Caco-2 (cell line): ENCODE measurements at regions not wholly inside any gene's neighbourhood (a gene's known extent, or its start where the extent isn't known, plus 50 kb on each side); places are given as distances from the start of the nearest gene placed in this dataset.

Experiments
- BruUV-seq: library from RNA; stranded (reverse); fragments of 400-500 nt; replicated peaks from 2 replicates; lab custom pipeline; 2021; lab: Mats Ljungman, UMichigan
- CTCF ChIA-PET: fragments of 300-600 bp; sonication (Branson Sonifier 250); formaldehyde crosslinking; loops from one replicate; lab custom pipeline; 2022; ENCODE audit warnings: antibody characterized with exemption; lab: Charles Lee
- POLR2A ChIA-PET: fragments of 300-600 bp; sonication (Branson Sonifier 250); formaldehyde crosslinking; loops from one replicate; lab custom pipeline; 2022; ENCODE audit warnings: antibody characterized with exemption; lab: Charles Lee
- DNase-seq, 2 experiments: peaks; one replicate each; pipeline versions ENCODE4 v3.0.0 to v3.0.0-alpha.2; 2020 to 2022
- H3K27me3 ChIP-seq: replicated peaks from 2 replicates; pipeline ENCODE4 v1.6.0; 2011; ENCODE audit warnings: low read length; ENCODE audit not compliant: control insufficient read depth, insufficient read depth
- H3K36me3 ChIP-seq: 2 replicates; pipeline ENCODE4 v1.5.1; 2011; ENCODE audit warnings: low read length; ENCODE audit not compliant: control insufficient read depth, insufficient read depth
- H3K4me1 ChIP-seq: fragments of 250-450 bp; sonication (Bioruptor Pico); 2 replicates; pipeline ENCODE4 v1.5.1; 2020; ENCODE audit warnings: mild to moderate bottlenecking
- H3K4me3 ChIP-seq: 2 replicates; pipeline ENCODE4 v1.5.1; 2011; ENCODE audit warnings: low read depth, mild to moderate bottlenecking, control low read depth, low read length
- H3K9me3 ChIP-seq: fragments of 250-450 bp; sonication (Bioruptor Pico); 2 replicates; pipeline ENCODE4 v1.5.1; 2020; ENCODE audit warnings: mild to moderate bottlenecking, moderate library complexity
- H3K27ac Mint-ChIP-seq: one replicate; pipeline ENCODE4 v1.8.0; 2022; ENCODE audit warnings: mixed read lengths; ENCODE audit not compliant: unreplicated experiment
- H3K27me3 Mint-ChIP-seq: one replicate; pipeline ENCODE4 v1.8.0; 2022; ENCODE audit warnings: mixed read lengths; ENCODE audit not compliant: insufficient read depth, unreplicated experiment
- H3K36me3 Mint-ChIP-seq: one replicate; pipeline ENCODE4 v1.8.0; 2022; ENCODE audit warnings: mild to moderate bottlenecking, mixed read lengths; ENCODE audit not compliant: insufficient read depth, unreplicated experiment
- H3K4me1 Mint-ChIP-seq: one replicate; pipeline ENCODE4 v1.8.0; 2022; ENCODE audit warnings: low read depth, mixed read lengths; ENCODE audit not compliant: unreplicated experiment
- H3K4me3 Mint-ChIP-seq: one replicate; pipeline ENCODE4 v1.8.0; 2022; ENCODE audit warnings: mild to moderate bottlenecking, moderate library complexity, mixed read lengths; ENCODE audit not compliant: unreplicated experiment
- H3K9me3 Mint-ChIP-seq: one replicate; pipeline ENCODE4 v1.8.0; 2022; ENCODE audit warnings: mixed read lengths; ENCODE audit not compliant: unreplicated experiment
- intact Hi-C: fragments of 100-400 bp; cut with micrococcal nuclease; formaldehyde crosslinking; loops from one replicate; pipeline ENCODE4 v1.10.0; 2022; ENCODE audit not compliant: unreplicated experiment
- TF ChIP-seq, protein P1 (sequence below), 2 experiments: fragments of 200-600 bp in 1 of 2; IDR thresholded peaks; 1 replicate in 1 of 2; 2 replicates in 1 of 2; pipeline versions ENCODE4 v1.5.1 to v1.8.0; 2011 to 2022; ENCODE audit warnings: antibody characterized with exemption in 1 of 2, control low read depth in 1 of 2, inconsistent platforms in 1 of 2, low read depth in 1 of 2, low read length in 1 of 2, mild to moderate bottlenecking in 1 of 2, moderate library complexity in 1 of 2; ENCODE audit not compliant: insufficient read depth in 1 of 2, severe bottlenecking in 1 of 2, unreplicated experiment in 1 of 2

DNA sequence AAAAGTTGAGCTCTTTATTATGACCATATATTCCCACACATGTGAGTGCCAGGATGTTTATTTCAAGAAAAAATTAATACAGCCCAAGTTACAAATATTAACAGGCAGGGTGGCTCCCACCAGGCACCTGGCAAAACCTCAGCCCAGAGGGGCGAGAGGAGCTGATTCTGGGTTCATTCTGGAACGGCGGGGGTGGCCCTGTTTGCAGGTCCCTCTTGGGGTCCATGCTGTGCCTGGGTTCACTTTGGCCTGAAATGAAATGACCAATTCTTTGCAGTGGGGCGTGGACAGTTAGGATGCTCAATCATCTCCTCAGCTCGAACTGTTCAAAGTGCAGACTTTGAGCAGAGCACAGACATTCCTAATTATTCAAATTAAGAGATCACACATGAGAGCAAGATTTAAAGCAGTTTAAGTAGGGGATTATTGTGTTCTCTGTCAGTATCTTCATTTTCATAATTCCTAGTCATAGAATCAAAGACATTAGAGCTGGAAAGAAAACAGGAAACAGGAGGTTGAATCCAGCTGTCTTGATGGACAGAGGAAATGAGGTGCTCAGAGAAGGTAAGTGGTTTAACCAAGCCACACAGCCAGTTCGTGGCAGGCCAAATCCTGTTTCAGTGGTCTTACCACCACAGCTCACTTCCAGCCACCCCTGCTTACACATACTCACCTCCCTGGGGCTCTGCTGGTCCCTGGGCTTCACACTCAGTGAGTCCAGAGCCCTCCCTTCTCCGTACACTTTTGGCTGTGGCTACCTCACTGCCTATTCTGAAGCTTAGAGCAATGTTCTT lies 363.9 kb upstream of the TNRC6C start:
- Mint-ChIP-seq H3K27me3 (peaks cover 8% of the 10 kb centered on the region), H3K9me3 (no peaks in the 10 kb centered on the region), H3K4me3 (no peak overlapping the region), H3K36me3 (no peaks in the 10 kb centered on the region), H3K27ac (no peak overlapping the region), H3K4me1 (peaks cover 15% of the 10 kb centered on the region)
- intact Hi-C loops: no loop called here
- ChIA-PET POLR2A (no interaction called here), CTCF (interaction anchor here (0.6 to 1.3 kb wide), 2 partner anchors 364 to 791 kb away, joined by 3 read pairs; partner anchors contain the start of gene TNRC6C)
- Histone ChIP-seq H3K4me1 (0 out of 2 replicates have a peak, but pooled peaks cover 7% of the 10 kb centered on the region), H3K36me3 (no peaks in the 10 kb centered on the region), H3K4me3 (no peak overlapping the region), H3K27me3 (no peaks in the 10 kb centered on the region), H3K9me3 (no peaks in the 10 kb centered on the region)
- TF ChIP-seq, protein P1, sequence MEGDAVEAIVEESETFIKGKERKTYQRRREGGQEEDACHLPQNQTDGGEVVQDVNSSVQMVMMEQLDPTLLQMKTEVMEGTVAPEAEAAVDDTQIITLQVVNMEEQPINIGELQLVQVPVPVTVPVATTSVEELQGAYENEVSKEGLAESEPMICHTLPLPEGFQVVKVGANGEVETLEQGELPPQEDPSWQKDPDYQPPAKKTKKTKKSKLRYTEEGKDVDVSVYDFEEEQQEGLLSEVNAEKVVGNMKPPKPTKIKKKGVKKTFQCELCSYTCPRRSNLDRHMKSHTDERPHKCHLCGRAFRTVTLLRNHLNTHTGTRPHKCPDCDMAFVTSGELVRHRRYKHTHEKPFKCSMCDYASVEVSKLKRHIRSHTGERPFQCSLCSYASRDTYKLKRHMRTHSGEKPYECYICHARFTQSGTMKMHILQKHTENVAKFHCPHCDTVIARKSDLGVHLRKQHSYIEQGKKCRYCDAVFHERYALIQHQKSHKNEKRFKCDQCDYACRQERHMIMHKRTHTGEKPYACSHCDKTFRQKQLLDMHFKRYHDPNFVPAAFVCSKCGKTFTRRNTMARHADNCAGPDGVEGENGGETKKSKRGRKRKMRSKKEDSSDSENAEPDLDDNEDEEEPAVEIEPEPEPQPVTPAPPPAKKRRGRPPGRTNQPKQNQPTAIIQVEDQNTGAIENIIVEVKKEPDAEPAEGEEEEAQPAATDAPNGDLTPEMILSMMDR (IDR thresholded peaks at IDR 0.05; ENCODE audit: insufficient read depth in 1 of 2, low read depth in 1 of 2, low read length in 1 of 2, severe bottlenecking in 1 of 2, unreplicated experiment in 1 of 2): no peak
- no peak for DNase-seq
- BruUV-seq: no TSS peak

DNA sequence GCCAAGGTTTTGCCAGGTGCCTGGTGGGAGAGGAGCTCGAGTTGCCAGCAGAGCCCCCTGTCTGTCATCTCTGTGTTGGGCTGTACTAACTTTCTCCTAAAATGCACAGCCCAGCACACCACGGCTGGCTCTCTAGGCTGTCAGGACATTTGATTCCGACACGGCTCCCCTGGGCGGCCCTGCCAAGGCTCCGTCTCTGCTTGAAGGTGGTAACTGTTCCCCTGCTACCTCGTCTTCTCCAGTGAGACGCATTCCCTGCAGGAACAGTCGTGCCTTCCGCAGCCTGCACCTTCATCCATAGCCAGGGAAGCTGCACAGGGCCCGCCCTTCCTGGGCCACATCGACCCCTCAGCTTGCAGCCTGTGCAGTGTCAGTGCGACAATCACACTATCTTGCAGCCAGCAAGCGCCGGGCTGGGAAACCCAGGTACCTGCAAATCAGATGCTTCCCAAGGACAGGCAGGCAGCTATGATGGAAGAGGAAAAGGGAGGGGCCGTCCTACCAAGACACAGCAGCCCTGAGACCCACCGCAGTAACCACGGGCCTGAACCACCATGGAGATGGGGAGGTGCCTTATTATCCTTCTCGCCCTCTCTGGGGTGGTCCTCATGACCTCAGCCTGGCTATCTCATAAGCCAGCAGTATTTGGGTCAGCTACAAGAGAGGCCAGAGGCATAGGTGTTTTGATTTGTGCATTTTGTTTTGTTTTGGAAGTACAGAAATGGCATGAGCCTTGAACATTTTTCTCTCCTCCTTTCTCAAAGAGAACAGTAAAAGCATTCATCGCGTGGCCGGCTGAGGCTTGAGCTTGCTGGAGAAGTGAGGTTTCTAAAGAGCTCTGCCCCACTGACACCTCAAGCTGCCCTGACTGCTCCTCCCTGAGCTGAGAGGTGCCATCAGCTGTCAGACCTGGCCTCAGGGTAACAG lies 361.7 kb upstream of the TNRC6C start:
- DNase-seq: no peak
- CTCF ChIA-PET: interaction anchor here (0.6 kb wide), 1 partner anchor 538 kb away, joined by 4 read pairs; no protein-coding TSS in a partner anchor
- Histone ChIP-seq H3K4me1 (0 out of 2 replicates have a peak, but pooled peaks cover 7% of the 10 kb centered on the region), H3K9me3 (no peaks in the 10 kb centered on the region), H3K27me3 (no peaks in the 10 kb centered on the region), H3K4me3 (no peak overlapping the region), H3K36me3 (no peaks in the 10 kb centered on the region)
- no peaks in the 10 kb centered on the region for H3K9me3 Mint-ChIP-seq
- intact Hi-C loops: no loop called here
- POLR2A ChIA-PET: no interaction called here
- TF ChIP-seq, protein P1 (IDR thresholded peaks at IDR 0.05; ENCODE audit: insufficient read depth in 1 of 2, low read depth in 1 of 2, low read length in 1 of 2, severe bottlenecking in 1 of 2, unreplicated experiment in 1 of 2): no peak
- no peak overlapping the region for H3K27ac Mint-ChIP-seq
- peaks cover 15% of the 10 kb centered on the region for H3K4me1 Mint-ChIP-seq
- H3K36me3 Mint-ChIP-seq: no peaks in the 10 kb centered on the region
- H3K4me3 Mint-ChIP-seq: no peak overlapping the region
- BruUV-seq: no TSS peak
- peaks cover 10% of the 10 kb centered on the region for H3K27me3 Mint-ChIP-seq
